ENCODE measurements at regions not wholly inside any gene's neighbourhood (a gene's known extent, or its start where the extent isn't known, plus 50 kb on each side); places are given as distances from the start of the nearest gene placed in this dataset.
A peak's percentile ranks its signal among the peaks of the same experiment; 100 is the strongest.

DNA sequence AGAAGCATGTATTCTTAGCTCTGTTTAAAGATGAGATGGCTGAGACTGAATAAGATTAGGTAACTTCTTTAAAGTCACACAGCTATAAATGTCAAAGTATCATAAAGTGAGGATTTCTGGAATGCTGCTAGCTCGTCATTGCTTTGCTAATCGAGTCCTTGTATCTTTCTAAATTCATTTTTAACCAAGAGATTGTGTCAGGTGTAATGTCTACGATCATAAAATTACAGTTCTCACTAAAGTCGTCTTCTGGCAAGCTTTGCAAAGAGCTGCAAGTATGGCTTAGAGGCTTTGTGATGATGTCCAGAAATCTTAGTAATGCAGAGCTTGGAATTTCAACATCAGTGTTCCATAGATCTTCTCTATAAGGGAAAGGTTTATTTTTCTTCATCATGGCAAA, 569.8 kb downstream of the LMO4 start:
- no peaks in the 10 kb centered on the region for H3K9me3 ChIP-seq (ENCODE audit: low read length)
- H3K9ac ChIP-seq (ENCODE audit: low read length), result no peak overlapping the region
- no peaks in the 10 kb centered on the region for H3K36me3 ChIP-seq (ENCODE audit: insufficient read depth, low read length)
- no peak overlapping the region for H3K4me3 ChIP-seq (ENCODE audit: low read depth in 1 of 2, low read length in 2 of 2)
- H3K4me1 ChIP-seq (ENCODE audit: insufficient read depth, low read length), result peaks cover 25% of the 10 kb centered on the region
- H3K27me3 ChIP-seq (ENCODE audit: control insufficient read depth in 1 of 2, insufficient read depth in 2 of 2, low read length in 2 of 2), result no peaks in the 10 kb centered on the region
- no peak overlapping the region for H3K27ac ChIP-seq (ENCODE audit: low read depth, low read length)

DNA sequence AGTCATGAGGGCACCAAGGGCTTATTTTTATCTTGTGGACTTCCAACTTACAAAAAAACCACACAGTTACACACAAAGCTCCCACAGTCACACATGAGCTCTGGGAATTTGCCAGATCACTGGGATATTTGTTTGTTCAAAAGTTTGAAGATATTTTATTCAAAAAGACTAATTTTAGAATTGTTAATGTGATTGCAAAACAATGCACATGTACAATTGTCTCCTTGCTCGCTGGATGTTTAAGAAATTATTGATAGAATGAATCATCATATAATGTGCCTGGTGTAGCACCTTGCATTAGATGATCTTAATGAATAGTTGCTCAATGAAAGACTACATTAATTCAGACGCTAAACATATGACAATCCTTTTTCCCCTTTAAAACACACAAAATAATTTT, 570.3 kb downstream of the LMO4 start:
- Histone ChIP-seq H3K27ac (ENCODE audit: low read depth, low read length) (no peak overlapping the region), H3K4me1 (ENCODE audit: insufficient read depth, low read length) (peaks cover 30% of the 10 kb centered on the region), H3K4me3 (ENCODE audit: low read depth in 1 of 2, low read length in 2 of 2) (no peak overlapping the region), H3K27me3 (ENCODE audit: control insufficient read depth in 1 of 2, insufficient read depth in 2 of 2, low read length in 2 of 2) (no peaks in the 10 kb centered on the region), H3K9me3 (ENCODE audit: low read length) (no peaks in the 10 kb centered on the region), H3K36me3 (ENCODE audit: insufficient read depth, low read length) (no peaks in the 10 kb centered on the region), H3K9ac (ENCODE audit: low read length) (no peak overlapping the region)

DNA sequence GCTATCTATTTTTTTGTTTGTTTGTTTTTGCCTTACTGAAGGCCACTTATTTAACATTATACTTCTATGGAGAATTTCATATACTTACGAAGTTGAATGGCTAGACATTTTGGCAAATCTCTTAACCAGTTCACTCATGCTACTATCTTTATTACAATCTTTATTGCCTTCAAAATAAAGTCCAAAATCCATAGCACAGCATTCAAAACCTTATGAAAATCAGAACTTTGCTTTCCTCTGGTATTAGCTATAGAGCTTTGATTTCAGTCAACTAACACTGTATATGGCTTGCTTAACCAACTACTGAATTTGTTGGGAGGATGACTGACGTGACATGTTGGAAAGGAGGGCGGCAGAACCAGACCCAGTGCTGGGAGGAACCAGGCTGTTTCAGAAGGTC, 571.1 kb downstream of the LMO4 start:
- Histone ChIP-seq H3K4me3 (ENCODE audit: low read depth in 1 of 2, low read length in 2 of 2) (no peak overlapping the region), H3K9ac (ENCODE audit: low read length) (no peak overlapping the region), H3K27me3 (ENCODE audit: control insufficient read depth in 1 of 2, insufficient read depth in 2 of 2, low read length in 2 of 2) (no peaks in the 10 kb centered on the region), H3K36me3 (ENCODE audit: insufficient read depth, low read length) (no peaks in the 10 kb centered on the region), H3K4me1 (ENCODE audit: insufficient read depth, low read length) (peaks cover 35% of the 10 kb centered on the region), H3K27ac (ENCODE audit: low read depth, low read length) (no peak overlapping the region), H3K9me3 (ENCODE audit: low read length) (no peaks in the 10 kb centered on the region)

DNA sequence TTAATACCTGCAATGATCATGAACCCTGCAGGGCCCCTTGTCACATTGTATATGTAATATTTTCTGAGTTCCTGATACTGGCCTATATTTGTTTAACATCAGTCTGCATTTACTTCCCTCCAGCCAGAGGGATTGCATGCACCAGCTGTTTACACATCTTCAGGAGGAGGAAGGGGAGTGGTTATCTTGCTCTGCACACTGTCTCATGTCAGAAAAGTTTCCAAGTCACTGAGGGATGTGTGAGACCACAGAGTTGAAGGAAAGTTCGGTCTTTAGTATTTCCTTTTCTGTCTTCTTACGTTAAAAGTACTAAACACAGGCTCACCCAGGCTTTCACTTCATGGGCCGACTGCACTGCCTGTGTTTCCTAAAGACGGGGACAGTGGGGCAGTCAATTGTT, 574.1 kb downstream of the LMO4 start:
- Histone ChIP-seq H3K36me3 (ENCODE audit: insufficient read depth, low read length) (no peaks in the 10 kb centered on the region), H3K9ac (ENCODE audit: low read length) (no peak overlapping the region), H3K27ac (ENCODE audit: low read depth, low read length) (peak overlapping the region; percentile 22), H3K4me3 (ENCODE audit: low read depth in 1 of 2, low read length in 2 of 2) (peak overlapping the region in 1 of 2 donors; percentile 4), H3K27me3 (ENCODE audit: control insufficient read depth in 1 of 2, insufficient read depth in 2 of 2, low read length in 2 of 2) (no peaks in the 10 kb centered on the region), H3K9me3 (ENCODE audit: low read length) (no peaks in the 10 kb centered on the region), H3K4me1 (ENCODE audit: insufficient read depth, low read length) (peaks cover 38% of the 10 kb centered on the region)

DNA sequence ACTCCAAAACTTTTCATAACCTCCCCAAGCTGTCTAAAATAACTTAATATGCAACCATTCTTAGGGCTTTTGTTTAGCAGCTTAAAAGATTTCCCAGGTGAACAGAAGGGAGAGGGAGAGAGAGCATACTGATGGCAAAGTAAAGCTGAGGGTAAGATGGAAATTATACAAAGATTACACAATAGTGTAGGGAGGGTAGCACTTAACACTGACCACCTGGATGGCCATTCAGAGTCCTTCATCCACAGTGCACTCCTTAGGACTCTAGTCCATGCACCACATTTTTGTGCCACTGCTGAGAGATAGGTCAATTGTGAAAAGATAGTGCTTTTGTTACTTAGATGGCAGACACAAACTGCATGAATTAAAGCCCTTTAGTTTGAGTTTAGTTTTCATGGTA, 574.6 kb downstream of the LMO4 start:
- Histone ChIP-seq H3K4me1 (ENCODE audit: insufficient read depth, low read length) (peaks cover 38% of the 10 kb centered on the region), H3K9ac (ENCODE audit: low read length) (no peak overlapping the region), H3K9me3 (ENCODE audit: low read length) (no peaks in the 10 kb centered on the region), H3K36me3 (ENCODE audit: insufficient read depth, low read length) (no peaks in the 10 kb centered on the region), H3K4me3 (ENCODE audit: low read depth in 1 of 2, low read length in 2 of 2) (peak overlapping the region in 1 of 2 donors; percentile 4), H3K27me3 (ENCODE audit: control insufficient read depth in 1 of 2, insufficient read depth in 2 of 2, low read length in 2 of 2) (no peaks in the 10 kb centered on the region), H3K27ac (ENCODE audit: low read depth, low read length) (no peak overlapping the region)

DNA sequence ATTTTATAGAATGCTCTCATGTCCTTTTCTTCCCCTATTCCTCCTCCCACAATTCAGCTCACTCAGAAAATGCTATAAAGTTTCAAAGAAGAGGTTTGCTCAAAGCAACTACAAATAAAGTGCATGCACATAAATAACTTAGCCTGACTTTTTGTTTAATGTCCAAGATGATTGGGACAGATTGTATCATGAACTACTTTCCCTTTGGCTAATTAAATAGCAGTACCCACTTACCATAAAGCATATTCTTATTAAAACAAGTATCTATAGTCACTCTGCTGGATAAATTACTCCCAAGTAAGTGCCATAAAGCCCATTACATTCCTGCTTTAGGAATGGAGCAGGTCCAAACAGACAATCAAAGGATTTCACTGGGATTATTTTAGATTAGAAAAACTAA, 576.0 kb downstream of the LMO4 start:
- Histone ChIP-seq H3K4me3 (ENCODE audit: low read depth in 1 of 2, low read length in 2 of 2) (no peak overlapping the region), H3K9me3 (ENCODE audit: low read length) (no peaks in the 10 kb centered on the region), H3K9ac (ENCODE audit: low read length) (no peak overlapping the region), H3K4me1 (ENCODE audit: insufficient read depth, low read length) (peaks cover 30% of the 10 kb centered on the region), H3K27me3 (ENCODE audit: control insufficient read depth in 1 of 2, insufficient read depth in 2 of 2, low read length in 2 of 2) (no peaks in the 10 kb centered on the region), H3K27ac (ENCODE audit: low read depth, low read length) (no peak overlapping the region), H3K36me3 (ENCODE audit: insufficient read depth, low read length) (no peaks in the 10 kb centered on the region)

DNA sequence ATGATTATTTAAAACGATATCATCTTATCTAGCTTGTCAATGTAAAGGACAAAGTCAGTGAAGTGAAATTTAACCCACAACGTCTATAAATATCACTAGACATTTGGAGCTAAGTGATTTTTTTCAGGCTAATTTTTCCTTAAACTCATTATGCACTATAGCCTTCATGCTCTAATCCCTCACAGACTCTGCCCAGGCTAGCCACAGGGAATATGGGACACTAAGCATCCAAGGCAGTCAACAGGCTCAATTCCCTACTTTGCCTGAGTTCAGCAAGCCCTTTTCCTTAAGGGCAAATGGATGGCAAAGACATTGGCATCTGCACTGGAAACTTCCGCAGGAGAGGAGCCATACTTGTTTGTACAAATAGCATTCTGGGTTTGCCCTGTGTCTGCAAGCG, 577.0 kb downstream of the LMO4 start:
- no peak overlapping the region for H3K4me3 ChIP-seq (ENCODE audit: low read depth in 1 of 2, low read length in 2 of 2)
- no peak overlapping the region for H3K9ac ChIP-seq (ENCODE audit: low read length)
- H3K4me1 ChIP-seq (ENCODE audit: insufficient read depth, low read length), result peaks cover 30% of the 10 kb centered on the region
- no peak overlapping the region for H3K27ac ChIP-seq (ENCODE audit: low read depth, low read length)
- H3K36me3 ChIP-seq (ENCODE audit: insufficient read depth, low read length), result no peaks in the 10 kb centered on the region
- no peaks in the 10 kb centered on the region for H3K9me3 ChIP-seq (ENCODE audit: low read length)
- no peaks in the 10 kb centered on the region for H3K27me3 ChIP-seq (ENCODE audit: control insufficient read depth in 1 of 2, insufficient read depth in 2 of 2, low read length in 2 of 2)

DNA sequence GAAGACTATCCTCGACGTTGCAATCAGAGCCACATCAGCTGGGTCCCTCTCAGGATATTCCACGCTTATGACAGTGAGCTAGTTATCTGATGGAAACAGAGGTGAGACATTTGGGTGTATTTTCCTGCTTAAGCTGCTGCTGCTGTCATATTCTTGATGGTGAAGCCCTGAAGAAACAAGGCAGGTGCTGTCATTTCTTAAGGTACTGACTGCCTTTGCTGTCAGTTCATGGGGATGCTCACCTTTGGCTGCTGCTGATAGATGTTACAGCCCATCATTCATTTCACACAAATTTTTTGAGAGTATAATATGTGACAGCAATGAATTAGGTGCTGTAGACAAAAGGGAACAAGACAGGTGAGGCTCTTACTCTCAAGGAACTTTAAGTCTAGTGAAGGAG, 577.4 kb downstream of the LMO4 start:
- Histone ChIP-seq H3K36me3 (ENCODE audit: insufficient read depth, low read length) (no peaks in the 10 kb centered on the region), H3K4me1 (ENCODE audit: insufficient read depth, low read length) (peaks cover 30% of the 10 kb centered on the region), H3K4me3 (ENCODE audit: low read depth in 1 of 2, low read length in 2 of 2) (no peak overlapping the region), H3K27ac (ENCODE audit: low read depth, low read length) (no peak overlapping the region), H3K27me3 (ENCODE audit: control insufficient read depth in 1 of 2, insufficient read depth in 2 of 2, low read length in 2 of 2) (no peaks in the 10 kb centered on the region), H3K9me3 (ENCODE audit: low read length) (no peaks in the 10 kb centered on the region), H3K9ac (ENCODE audit: low read length) (no peak overlapping the region)

DNA sequence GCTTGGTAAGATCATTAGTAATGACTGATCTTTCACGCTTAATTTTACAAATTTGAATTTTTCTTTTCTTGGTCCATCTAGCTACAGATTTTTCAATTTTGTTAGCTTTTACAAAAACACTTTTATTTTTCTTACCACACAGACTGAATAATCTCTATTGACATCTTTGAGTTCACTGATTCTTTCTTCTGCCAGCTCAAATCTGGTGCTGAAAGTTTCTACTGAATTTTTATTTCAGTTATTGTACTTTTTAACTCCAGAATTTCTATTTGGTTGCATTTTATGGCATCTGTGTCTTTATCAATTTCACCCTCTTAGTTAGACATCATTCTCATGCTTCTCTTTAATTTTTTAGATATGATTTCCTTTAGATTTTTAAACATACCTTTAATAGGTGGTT, 584.7 kb downstream of the LMO4 start:
- Histone ChIP-seq H3K4me3 (ENCODE audit: low read depth in 1 of 2, low read length in 2 of 2) (no peak overlapping the region), H3K4me1 (ENCODE audit: insufficient read depth, low read length) (no peaks in the 10 kb centered on the region), H3K9ac (ENCODE audit: low read length) (no peak overlapping the region), H3K27me3 (ENCODE audit: control insufficient read depth in 1 of 2, insufficient read depth in 2 of 2, low read length in 2 of 2) (no peaks in the 10 kb centered on the region), H3K36me3 (ENCODE audit: insufficient read depth, low read length) (no peaks in the 10 kb centered on the region), H3K27ac (ENCODE audit: low read depth, low read length) (no peak overlapping the region), H3K9me3 (ENCODE audit: low read length) (no peaks in the 10 kb centered on the region)

DNA sequence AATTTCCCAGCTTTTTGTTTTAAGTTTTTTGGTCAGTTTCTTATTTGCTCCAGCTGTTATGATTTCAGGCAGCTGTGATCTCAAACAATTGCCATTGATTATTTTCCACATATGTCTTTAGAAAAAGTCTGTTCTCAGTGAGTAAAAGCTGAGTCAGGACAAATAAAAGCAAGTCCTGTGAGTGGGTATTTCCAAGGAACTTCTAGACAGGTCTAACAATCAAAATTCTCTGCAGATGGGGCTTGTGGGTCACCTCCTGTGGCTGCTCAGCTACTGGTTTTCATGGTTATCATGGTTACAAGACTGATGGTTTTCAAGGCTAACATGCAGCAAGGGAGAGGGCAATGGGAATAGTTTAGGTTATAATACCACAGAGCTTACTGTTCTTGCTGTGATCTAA, 585.7 kb downstream of the LMO4 start:
- H3K36me3 ChIP-seq (ENCODE audit: insufficient read depth, low read length), result no peaks in the 10 kb centered on the region
- H3K9ac ChIP-seq (ENCODE audit: low read length), result no peak overlapping the region
- H3K27me3 ChIP-seq (ENCODE audit: control insufficient read depth in 1 of 2, insufficient read depth in 2 of 2, low read length in 2 of 2), result no peaks in the 10 kb centered on the region
- H3K9me3 ChIP-seq (ENCODE audit: low read length), result no peaks in the 10 kb centered on the region
- peaks cover 4% of the 10 kb centered on the region for H3K4me1 ChIP-seq (ENCODE audit: insufficient read depth, low read length)
- no peak overlapping the region for H3K4me3 ChIP-seq (ENCODE audit: low read depth in 1 of 2, low read length in 2 of 2)
- no peak overlapping the region for H3K27ac ChIP-seq (ENCODE audit: low read depth, low read length)

DNA sequence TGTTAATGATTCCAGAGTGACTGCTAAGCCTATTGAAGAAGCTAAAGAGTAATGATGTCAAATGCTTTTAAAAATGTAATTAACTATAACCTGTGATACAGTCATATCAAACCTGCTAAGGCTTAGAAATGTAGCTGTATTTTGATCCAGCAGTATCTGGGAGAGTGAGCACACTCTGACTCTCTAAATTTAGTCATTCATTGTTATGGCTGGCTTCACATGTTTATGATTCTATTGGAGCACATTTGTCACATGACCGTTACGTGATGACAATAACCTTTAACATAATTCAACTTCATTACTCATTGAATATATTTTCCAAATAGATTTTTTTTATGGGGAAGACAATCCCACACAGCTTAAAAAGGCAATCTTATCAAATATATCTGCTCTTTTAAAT, 587.1 kb downstream of the LMO4 start:
- H3K4me1 ChIP-seq (ENCODE audit: insufficient read depth, low read length), result peaks cover 4% of the 10 kb centered on the region
- no peak overlapping the region for H3K27ac ChIP-seq (ENCODE audit: low read depth, low read length)
- H3K9ac ChIP-seq (ENCODE audit: low read length), result no peak overlapping the region
- no peak overlapping the region for H3K4me3 ChIP-seq (ENCODE audit: low read depth in 1 of 2, low read length in 2 of 2)
- no peaks in the 10 kb centered on the region for H3K27me3 ChIP-seq (ENCODE audit: control insufficient read depth in 1 of 2, insufficient read depth in 2 of 2, low read length in 2 of 2)
- no peaks in the 10 kb centered on the region for H3K9me3 ChIP-seq (ENCODE audit: low read length)
- H3K36me3 ChIP-seq (ENCODE audit: insufficient read depth, low read length), result no peaks in the 10 kb centered on the region

DNA sequence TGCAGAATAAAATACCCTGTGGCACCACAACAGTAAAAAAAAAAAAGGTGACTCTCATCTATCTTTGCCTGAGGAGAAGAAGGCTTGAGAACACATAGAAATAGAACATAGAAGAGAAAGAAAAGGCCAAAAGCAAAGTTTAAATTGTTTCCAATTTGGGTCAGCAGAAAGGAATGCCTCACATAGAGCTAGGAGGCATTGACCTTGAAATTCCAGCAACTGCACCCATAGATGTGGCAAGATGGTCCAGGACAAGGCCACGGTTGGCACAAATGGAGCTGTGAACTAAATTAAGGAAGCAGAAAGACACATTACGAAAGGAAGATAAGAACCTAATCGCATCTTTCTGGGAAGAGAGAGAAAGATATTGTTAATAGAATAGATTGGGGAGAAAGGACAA, 588.3 kb downstream of the LMO4 start:
- no peak overlapping the region for H3K27ac ChIP-seq (ENCODE audit: low read depth, low read length)
- H3K27me3 ChIP-seq (ENCODE audit: control insufficient read depth in 1 of 2, insufficient read depth in 2 of 2, low read length in 2 of 2), result no peaks in the 10 kb centered on the region
- no peak overlapping the region for H3K9ac ChIP-seq (ENCODE audit: low read length)
- H3K4me3 ChIP-seq (ENCODE audit: low read depth in 1 of 2, low read length in 2 of 2), result no peak overlapping the region
- H3K9me3 ChIP-seq (ENCODE audit: low read length), result no peaks in the 10 kb centered on the region
- no peaks in the 10 kb centered on the region for H3K36me3 ChIP-seq (ENCODE audit: insufficient read depth, low read length)
- H3K4me1 ChIP-seq (ENCODE audit: insufficient read depth, low read length), result peaks cover 4% of the 10 kb centered on the region

Measured in muscle layer of colon (tissue), 2 donors.